ENCODE measurements at regions not wholly inside any gene's neighbourhood (a gene's known extent, or its start where the extent isn't known, plus 50 kb on each side); places are given as distances from the start of the nearest gene placed in this dataset.

- intact Hi-C loops (cut with DNase I): no loop called here
- H3K4me1 ChIP-seq (ENCODE audit: insufficient read depth): no peaks in the 10 kb centered on the region
- 87 to 88% (median 88%) methylated on average over 4 of the region's 4 CpGs for WGBS, 3 donors
- no peaks in the 10 kb centered on the region for H3K9me3 ChIP-seq
- no peaks in the 10 kb centered on the region for H3K27me3 ChIP-seq
- no peaks in the 10 kb centered on the region for H3K36me3 ChIP-seq
- DNase-seq: no peak
- TF ChIP-seq EP300 (IDR thresholded peaks at IDR 0.05) (no peak), POLR2A (IDR thresholded peaks at IDR 0.05) (no peak)
- TF ChIP-seq, protein P1, sequence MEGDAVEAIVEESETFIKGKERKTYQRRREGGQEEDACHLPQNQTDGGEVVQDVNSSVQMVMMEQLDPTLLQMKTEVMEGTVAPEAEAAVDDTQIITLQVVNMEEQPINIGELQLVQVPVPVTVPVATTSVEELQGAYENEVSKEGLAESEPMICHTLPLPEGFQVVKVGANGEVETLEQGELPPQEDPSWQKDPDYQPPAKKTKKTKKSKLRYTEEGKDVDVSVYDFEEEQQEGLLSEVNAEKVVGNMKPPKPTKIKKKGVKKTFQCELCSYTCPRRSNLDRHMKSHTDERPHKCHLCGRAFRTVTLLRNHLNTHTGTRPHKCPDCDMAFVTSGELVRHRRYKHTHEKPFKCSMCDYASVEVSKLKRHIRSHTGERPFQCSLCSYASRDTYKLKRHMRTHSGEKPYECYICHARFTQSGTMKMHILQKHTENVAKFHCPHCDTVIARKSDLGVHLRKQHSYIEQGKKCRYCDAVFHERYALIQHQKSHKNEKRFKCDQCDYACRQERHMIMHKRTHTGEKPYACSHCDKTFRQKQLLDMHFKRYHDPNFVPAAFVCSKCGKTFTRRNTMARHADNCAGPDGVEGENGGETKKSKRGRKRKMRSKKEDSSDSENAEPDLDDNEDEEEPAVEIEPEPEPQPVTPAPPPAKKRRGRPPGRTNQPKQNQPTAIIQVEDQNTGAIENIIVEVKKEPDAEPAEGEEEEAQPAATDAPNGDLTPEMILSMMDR (IDR thresholded peaks at IDR 0.05): no peak
- H3K27ac ChIP-seq: no peak overlapping the region
- H3K4me3 ChIP-seq: no peak overlapping the region
These were observed 558.8 kb upstream of the GHITM start for GRCh38 chr10:83580373-83581012.

- Histone ChIP-seq H3K27me3 (no peaks in the 10 kb centered on the region), H3K27ac (no peak overlapping the region), H3K4me1 (ENCODE audit: insufficient read depth) (no peaks in the 10 kb centered on the region), H3K9me3 (no peaks in the 10 kb centered on the region), H3K36me3 (no peaks in the 10 kb centered on the region), H3K4me3 (no peak overlapping the region)
- DNase-seq: no peak
- WGBS, 3 donors: 79 to 82% (median 79%) methylated on average over 3 of the region's 3 CpGs
- TF ChIP-seq, protein P1 (IDR thresholded peaks at IDR 0.05): no peak
- no peak for TF ChIP-seq EP300 (IDR thresholded peaks at IDR 0.05)
- TF ChIP-seq POLR2A (IDR thresholded peaks at IDR 0.05): no peak
- intact Hi-C loops (cut with DNase I): no loop called here
These were observed 556.8 kb upstream of the GHITM start for GRCh38 chr10:83582407-83583095.

DNA sequence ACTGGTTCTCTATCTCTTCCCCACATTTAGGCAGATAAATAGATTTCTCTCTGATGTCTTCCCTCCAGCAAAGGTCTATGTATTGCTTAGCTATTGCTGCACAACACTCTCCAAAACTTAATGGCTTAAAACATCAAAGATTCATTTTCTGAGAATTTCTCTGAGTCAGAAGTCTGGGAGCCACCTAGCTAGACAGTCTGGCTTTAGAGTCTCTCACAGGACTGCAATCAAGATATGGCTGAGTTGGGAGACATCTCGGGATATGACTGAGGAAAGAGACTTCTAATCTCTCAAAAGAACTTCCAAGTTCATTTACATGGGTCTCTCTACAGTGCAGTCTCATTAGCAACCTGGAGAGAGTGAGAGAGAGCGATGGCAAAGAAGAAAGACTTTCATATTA is 553.6 kb upstream of the GHITM start:
- WGBS, 3 donors: 77 to 88% (median 86%) methylated on average over 2 of the region's 2 CpGs
- TF ChIP-seq POLR2A (IDR thresholded peaks at IDR 0.05) (no peak), EP300 (IDR thresholded peaks at IDR 0.05) (no peak)
- TF ChIP-seq, protein P1 (IDR thresholded peaks at IDR 0.05): no peak

GRCh38 chr10:83592337-83592935 is 546.9 kb upstream of the GHITM start:
- intact Hi-C loops (cut with DNase I): no loop called here
- Histone ChIP-seq H3K4me1 (ENCODE audit: insufficient read depth) (no peaks in the 10 kb centered on the region), H3K9me3 (no peaks in the 10 kb centered on the region), H3K27me3 (peaks cover 3% of the 10 kb centered on the region), H3K36me3 (no peaks in the 10 kb centered on the region), H3K4me3 (no peak overlapping the region), H3K27ac (no peak overlapping the region)
- TF ChIP-seq EP300 (IDR thresholded peaks at IDR 0.05) (no peak), POLR2A (IDR thresholded peaks at IDR 0.05) (no peak)
- TF ChIP-seq, protein P1 (IDR thresholded peaks at IDR 0.05): no peak
- DNase-seq: no peak
- 94 to 100% (median 97%) methylated on average over 1 of the region's 1 CpG for WGBS, 3 donors

More for the DNA sequence above, 553.6 kb upstream of the GHITM start:
- Histone ChIP-seq H3K4me3 (no peak overlapping the region), H3K4me1 (ENCODE audit: insufficient read depth) (no peaks in the 10 kb centered on the region), H3K9me3 (no peaks in the 10 kb centered on the region), H3K36me3 (no peaks in the 10 kb centered on the region), H3K27me3 (peaks cover 3% of the 10 kb centered on the region), H3K27ac (no peak overlapping the region)
- intact Hi-C loops (cut with DNase I): no loop called here
- no peak for DNase-seq
